MM.1S (cell line): ENCODE measurements at regions not wholly inside any gene's neighbourhood (a gene's known extent, or its start where the extent isn't known, plus 50 kb on each side); places are given as distances from the start of the nearest gene placed in this dataset.
"Not testable (repeated sequence)": the region's sequence is repeated elsewhere in the genome, so short reads cannot be mapped to it uniquely, and the experiment has no call there.

Experiments used
- DNase-seq: peaks from one replicate; pipeline ENCODE4 v3.0.0-alpha.2; 2015
- H2AFZ ChIP-seq: fragments of 300-600 bp; sonication (generic); 2 replicates; pipeline ENCODE4 v1.6.0; 2016; ENCODE audit warnings: antibody characterized with exemption, low read length
- H3F3A ChIP-seq: fragments of 300-600 bp; sonication (generic); 2 replicates; pipeline ENCODE4 v1.6.1; 2016; ENCODE audit warnings: mild to moderate bottlenecking, antibody characterized with exemption, low read length, moderate library complexity, mixed read lengths; ENCODE audit not compliant: insufficient read depth
- H3K27ac ChIP-seq: fragments of 300-600 bp; sonication (generic); 2 replicates; pipeline ENCODE4 v1.5.1; 2016; ENCODE audit warnings: mild to moderate bottlenecking, low read length
- H3K27me3 ChIP-seq: fragments of 300-600 bp; sonication (generic); replicated peaks from 2 replicates; pipeline ENCODE4 v1.6.0; 2016; ENCODE audit warnings: low read length; ENCODE audit not compliant: insufficient read depth
- H3K36me3 ChIP-seq: fragments of 300-600 bp; sonication (generic); replicated peaks from 2 replicates; pipeline ENCODE4 v1.6.1; 2016; ENCODE audit warnings: mild to moderate bottlenecking, low read length, mixed read lengths; ENCODE audit not compliant: insufficient read depth
- H3K4me1 ChIP-seq: fragments of 300-600 bp; sonication (generic); 2 replicates; pipeline ENCODE4 v1.6.1; 2016; ENCODE audit warnings: low read length, mixed read lengths
- H3K4me2 ChIP-seq: fragments of 300-600 bp; sonication (generic); 2 replicates; pipeline ENCODE4 v1.6.0; 2016; ENCODE audit warnings: low read depth, low read length
- H3K4me3 ChIP-seq: fragments of 300-600 bp; sonication (generic); 2 replicates; pipeline ENCODE4 v1.5.1; 2016; ENCODE audit warnings: low read length, mixed read lengths
- H3K79me2 ChIP-seq: fragments of 300-600 bp; sonication (generic); 2 replicates; pipeline ENCODE4 v1.6.1; 2016; ENCODE audit warnings: mixed run types, low read length, mixed read lengths
- H3K9ac ChIP-seq: fragments of 300-600 bp; sonication (generic); 2 replicates; pipeline ENCODE4 v1.6.1; 2016; ENCODE audit warnings: low read length, mixed read lengths
- H3K9me2 ChIP-seq: fragments of 300-600 bp; sonication (generic); replicated peaks from 2 replicates; pipeline ENCODE4 v1.6.1; 2016; ENCODE audit warnings: mild to moderate bottlenecking, low read length, mixed read lengths; ENCODE audit not compliant: insufficient read depth
- H3K9me3 ChIP-seq: fragments of 300-600 bp; sonication (generic); replicated peaks from 2 replicates; pipeline ENCODE4 v1.6.1; 2016; ENCODE audit warnings: mild to moderate bottlenecking, low read length, mixed read lengths; ENCODE audit not compliant: insufficient read depth
- H4K20me1 ChIP-seq: fragments of 300-600 bp; sonication (generic); 2 replicates; pipeline ENCODE4 v1.6.1; 2016; ENCODE audit warnings: mild to moderate bottlenecking, low read length, moderate library complexity, mixed read lengths; ENCODE audit not compliant: insufficient read depth
- CTCF ChIP-seq: fragments of 300-600 bp; sonication (generic); IDR thresholded peaks from 2 replicates; pipeline ENCODE4 v1.5.1; 2016; ENCODE audit warnings: antibody characterized with exemption, low read length, mixed read lengths
- EZH2 ChIP-seq: fragments of 300-600 bp; sonication (generic); optimal IDR thresholded peaks from 2 replicates; pipeline ENCODE3; 2017; ENCODE audit warnings: low read depth, mild to moderate bottlenecking, antibody characterized with exemption, low read length, mixed read lengths
- EZH2phosphoT487 ChIP-seq: fragments of 300-600 bp; sonication (generic); IDR thresholded peaks from 2 replicates; pipeline ENCODE4 v1.6.1; 2018; ENCODE audit warnings: antibody characterized with exemption, low read length

- Histone ChIP-seq H3K9ac (no peak overlapping the region), H4K20me1 (no peaks in the 10 kb centered on the region), H3K36me3 (no peaks in the 10 kb centered on the region), H3K4me1 (peaks cover 14% of the 10 kb centered on the region), H3K9me2 (no peaks in the 10 kb centered on the region; the same call in 1 of the 2 replicates), H3K79me2 (no peaks in the 10 kb centered on the region), H2AFZ (no peak overlapping the region), H3K27me3 (no peaks in the 10 kb centered on the region), H3F3A (no peaks in the 10 kb centered on the region), H3K27ac (no peak overlapping the region), H3K4me3 (no peak overlapping the region), H3K4me2 (no peak overlapping the region), H3K9me3 (no peaks in the 10 kb centered on the region)
- TF ChIP-seq EZH2phosphoT487, result no peak
- no peak for TF ChIP-seq CTCF
- no peak for TF ChIP-seq EZH2
- no peak for DNase-seq
Measured at GRCh38 chr20:17863209-17863576, 105.4 kb downstream of the SNX5 start.

GRCh38 chr20:17862171-17862570 is 106.4 kb downstream of the SNX5 start:
- Histone ChIP-seq H3K4me2 (no peak overlapping the region), H3K79me2 (no peaks in the 10 kb centered on the region), H3K27ac (no peak overlapping the region), H3F3A (peaks cover 9% of the 10 kb centered on the region), H3K9me3 (no peaks in the 10 kb centered on the region), H3K27me3 (no peaks in the 10 kb centered on the region), H3K9me2 (no peaks in the 10 kb centered on the region), H3K36me3 (no peaks in the 10 kb centered on the region), H2AFZ (no peak overlapping the region), H4K20me1 (no peaks in the 10 kb centered on the region), H3K4me1 (peaks cover 25% of the 10 kb centered on the region), H3K4me3 (no peak overlapping the region), H3K9ac (no peak overlapping the region)
- TF ChIP-seq EZH2phosphoT487, result no peak
- DNase-seq, result no peak

DNA sequence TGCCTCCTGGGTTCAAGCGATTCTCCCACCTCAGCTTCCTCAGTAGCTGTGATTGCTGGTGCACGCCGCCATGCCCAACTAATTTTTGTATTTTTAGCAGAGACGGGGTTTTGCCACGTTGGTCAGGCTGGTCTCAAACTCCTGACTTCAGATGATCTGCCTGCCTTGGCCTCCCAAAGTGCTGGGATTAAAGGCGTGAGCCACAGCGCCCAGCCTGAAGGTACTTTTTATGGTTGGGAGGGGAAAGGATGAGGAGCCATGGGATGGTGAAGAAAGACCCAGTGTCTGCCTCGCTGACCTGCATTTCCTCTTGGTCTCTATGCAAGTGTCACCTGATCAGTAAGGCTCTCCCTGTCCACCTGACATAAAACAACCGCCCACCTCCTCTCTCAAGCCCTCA is 107.0 kb downstream of the SNX5 start:
- not testable (repeated sequence) for H3K9me2 ChIP-seq, H2AFZ ChIP-seq, DNase-seq, H3K9me3 ChIP-seq, H3K4me3 ChIP-seq, H3K27me3 ChIP-seq, H3K79me2 ChIP-seq, H3K9ac ChIP-seq, H3K36me3 ChIP-seq, H4K20me1 ChIP-seq, H3K4me2 ChIP-seq, H3K27ac ChIP-seq
- H3K4me1 ChIP-seq, result peaks cover 30% of the 10 kb centered on the region
- H3F3A ChIP-seq, result peaks cover 14% of the 10 kb centered on the region

- Histone ChIP-seq H3K9me2 (no peaks in the 10 kb centered on the region), H4K20me1 (no peaks in the 10 kb centered on the region), H3K27me3 (no peaks in the 10 kb centered on the region), H3K9me3 (no peaks in the 10 kb centered on the region), H3F3A (peaks cover 23% of the 10 kb centered on the region), H3K79me2 (no peaks in the 10 kb centered on the region), H3K36me3 (no peaks in the 10 kb centered on the region), H3K27ac (no peak overlapping the region), H3K4me1 (peaks cover 37% of the 10 kb centered on the region), H3K4me3 (no peak overlapping the region), H3K4me2 (no peak overlapping the region), H2AFZ (no peak overlapping the region), H3K9ac (no peak overlapping the region)
- no peak for TF ChIP-seq EZH2
- no peak for TF ChIP-seq EZH2phosphoT487
- TF ChIP-seq CTCF, result no peak
- no peak for DNase-seq
Measured at GRCh38 chr20:17860301-17861197, 108.0 kb downstream of the SNX5 start.
